ENCODE measurements at regions not wholly inside any gene's neighbourhood (a gene's known extent, or its start where the extent isn't known, plus 50 kb on each side); places are given as distances from the start of the nearest gene placed in this dataset.

GRCh38 chr11:87719326-87720073 lies 455.7 kb downstream of the RAB38 start:
- TF ChIP-seq ZNF70 (CRISPR knock-in tag; IDR thresholded peaks at IDR 0.05), result no peak
- TF ChIP-seq CSRNP3 (CRISPR knock-in tag; IDR thresholded peaks at IDR 0.05), result no peak
- TF ChIP-seq PATZ1 (CRISPR knock-in tag; IDR thresholded peaks at IDR 0.05; ENCODE audit: borderline replicate concordance), result no peak
- no peak for TF ChIP-seq TSHZ2 (CRISPR knock-in tag; IDR thresholded peaks at IDR 0.05)
- TF ChIP-seq ZFP30 (CRISPR knock-in tag; IDR thresholded peaks at IDR 0.05), result no peak
- TF ChIP-seq OSR1 (CRISPR knock-in tag; IDR thresholded peaks at IDR 0.05), result no peak
